DOHH2 (cell line): ENCODE measurements at regions not wholly inside any gene's neighbourhood (a gene's known extent, or its start where the extent isn't known, plus 50 kb on each side); places are given as distances from the start of the nearest gene placed in this dataset.

Source experiments
- H3F3A ChIP-seq: fragments of 200-600 bp; sonication (generic), shearing (Covaris generic); 2 replicates; pipeline ENCODE4 v1.6.0; 2016; ENCODE audit warnings: antibody characterized with exemption, mild to moderate bottlenecking; ENCODE audit not compliant: control insufficient read depth, insufficient read depth
- H3K27ac ChIP-seq: fragments of 200-600 bp; sonication (generic); 2 replicates; pipeline ENCODE4 v1.5.1; 2014; ENCODE audit warnings: low read depth, mild to moderate bottlenecking, low read length, moderate library complexity
- H3K27me3 ChIP-seq: fragments of 200-600 bp; sonication (generic); 2 replicates; pipeline ENCODE4 v1.6.1; 2014; ENCODE audit warnings: mild to moderate bottlenecking, low read length, mixed read lengths; ENCODE audit not compliant: control insufficient read depth
- H3K36me3 ChIP-seq: fragments of 200-600 bp; sonication (generic); 2 replicates; pipeline ENCODE4 v1.6.1; 2014; ENCODE audit warnings: mild to moderate bottlenecking, low read length, moderate library complexity, mixed read lengths; ENCODE audit not compliant: control insufficient read depth
- H3K4me1 ChIP-seq: fragments of 200-600 bp; sonication (generic); 2 replicates; pipeline ENCODE4 v1.6.1; 2014; ENCODE audit warnings: mild to moderate bottlenecking, low read length, mixed read lengths; ENCODE audit not compliant: control insufficient read depth
- H3K4me2 ChIP-seq: fragments of 200-600 bp; sonication (generic); 2 replicates; pipeline ENCODE4 v1.6.0; 2014; ENCODE audit warnings: mild to moderate bottlenecking, low read length, moderate library complexity
- H3K4me3 ChIP-seq: fragments of 200-600 bp; sonication (generic); 2 replicates; pipeline ENCODE4 v1.5.1; 2014; ENCODE audit warnings: mild to moderate bottlenecking, low read length, mixed read lengths
- H3K79me2 ChIP-seq: fragments of 200-600 bp; sonication (generic); 2 replicates; pipeline ENCODE4 v1.6.1; 2014; ENCODE audit warnings: mild to moderate bottlenecking, low read length, mixed read lengths; ENCODE audit not compliant: control insufficient read depth
- H3K9me2 ChIP-seq: fragments of 200-600 bp; sonication (generic); replicated peaks from 2 replicates; pipeline ENCODE4 v1.6.1; 2014; ENCODE audit warnings: mild to moderate bottlenecking, low read length, mixed read lengths; ENCODE audit not compliant: control insufficient read depth
- H3K9me3 ChIP-seq: fragments of 200-600 bp; sonication (generic); 2 replicates; pipeline ENCODE4 v1.6.1; 2014; ENCODE audit warnings: antibody characterized with exemption, low read length, mixed read lengths; ENCODE audit not compliant: control insufficient read depth, insufficient read depth
- H4K20me1 ChIP-seq: fragments of 200-600 bp; sonication (generic); 2 replicates; pipeline ENCODE4 v1.6.0; 2014; ENCODE audit warnings: low read depth, mild to moderate bottlenecking, antibody characterized with exemption, low read length, moderate library complexity; ENCODE audit not compliant: control insufficient read depth, insufficient read depth
- CTCF ChIP-seq: fragments of 200-600 bp; sonication (generic); IDR thresholded peaks from one replicate; pipeline ENCODE4 v1.5.1; 2014; ENCODE audit warnings: antibody characterized with exemption, mild to moderate bottlenecking, low read depth, low read length; ENCODE audit not compliant: poor library complexity, severe bottlenecking
- EZH2phosphoT487 ChIP-seq: fragments of 200-600 bp; sonication (generic); IDR thresholded peaks from 2 replicates; pipeline ENCODE4 v1.6.1; 2017; ENCODE audit warnings: borderline replicate concordance, mild to moderate bottlenecking, antibody characterized with exemption, low read length, moderate library complexity, mixed read lengths

- TF ChIP-seq CTCF (no peak), EZH2phosphoT487 (no peak)
- Histone ChIP-seq H3K36me3 (no peaks in the 10 kb centered on the region), H3K79me2 (no peaks in the 10 kb centered on the region), H3K4me2 (no peak overlapping the region), H4K20me1 (no peaks in the 10 kb centered on the region), H3K27me3 (no peaks in the 10 kb centered on the region), H3K4me1 (no peaks in the 10 kb centered on the region), H3K9me2 (no peaks in the 10 kb centered on the region), H3F3A (no peaks in the 10 kb centered on the region), H3K27ac (no peak overlapping the region), H3K4me3 (no peak overlapping the region), H3K9me3 (no peaks in the 10 kb centered on the region)
Observed at GRCh38 chr11:31943056-31943780, 132.1 kb upstream of the PAX6 start.

DNA sequence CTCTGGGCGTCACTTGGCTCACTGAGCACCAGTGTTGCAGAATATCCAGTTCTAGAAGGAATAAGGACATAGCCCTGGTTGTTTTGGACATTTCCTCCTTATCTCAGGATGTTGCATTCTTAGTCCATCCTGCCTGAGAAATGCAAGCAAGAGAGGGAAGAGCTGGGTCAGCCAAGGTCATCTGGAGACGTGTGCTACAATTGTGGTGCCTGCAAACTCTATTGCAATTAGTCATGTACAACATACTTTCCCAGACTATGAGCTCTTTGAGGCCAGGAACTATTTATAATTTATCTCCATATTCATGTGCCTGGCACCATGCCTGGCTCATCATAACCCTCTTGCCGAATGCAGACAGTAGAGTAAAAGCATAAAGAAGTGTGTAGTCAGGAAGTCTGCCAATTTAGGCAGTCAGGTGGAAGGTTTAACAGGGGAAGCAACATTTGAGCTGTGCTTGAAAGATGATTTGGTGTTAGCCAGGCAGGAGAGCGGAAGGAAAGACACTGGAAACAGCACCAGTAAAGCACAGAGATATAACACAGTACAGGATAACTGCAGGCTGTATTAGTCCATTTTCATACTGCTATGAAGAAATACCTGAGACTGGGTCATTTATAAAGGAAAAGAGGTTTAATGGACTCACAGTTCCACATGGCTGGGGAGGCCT lies 129.4 kb upstream of the PAX6 start:
- H3K79me2 ChIP-seq: no peaks in the 10 kb centered on the region
- no peak overlapping the region for H3K4me2 ChIP-seq
- TF ChIP-seq EZH2phosphoT487 (no peak), CTCF (no peak)
- H3K4me3 ChIP-seq: no peak overlapping the region
- H3K27me3 ChIP-seq: no peaks in the 10 kb centered on the region
- H3F3A ChIP-seq: no peaks in the 10 kb centered on the region
- H3K9me3 ChIP-seq: no peaks in the 10 kb centered on the region
- H3K4me1 ChIP-seq: no peaks in the 10 kb centered on the region
- no peak overlapping the region for H3K27ac ChIP-seq
- no peaks in the 10 kb centered on the region for H3K9me2 ChIP-seq
- H4K20me1 ChIP-seq: no peaks in the 10 kb centered on the region
- no peaks in the 10 kb centered on the region for H3K36me3 ChIP-seq

GRCh38 chr11:31939004-31939403 lies 127.9 kb upstream of the PAX6 start:
- TF ChIP-seq EZH2phosphoT487 (no peak), CTCF (no peak)
- Histone ChIP-seq H3K27me3 (no peaks in the 10 kb centered on the region), H3K9me3 (no peaks in the 10 kb centered on the region)

More at GRCh38 chr11:31939004-31939403, 127.9 kb upstream of the PAX6 start:
- no peaks in the 10 kb centered on the region for H3K4me1 ChIP-seq
- no peak overlapping the region for H3K4me3 ChIP-seq
- H3F3A ChIP-seq: no peaks in the 10 kb centered on the region
- H3K4me2 ChIP-seq: no peak overlapping the region
- H3K9me2 ChIP-seq: no peaks in the 10 kb centered on the region
- no peaks in the 10 kb centered on the region for H3K79me2 ChIP-seq
- no peaks in the 10 kb centered on the region for H4K20me1 ChIP-seq
- H3K36me3 ChIP-seq: no peaks in the 10 kb centered on the region
- H3K27ac ChIP-seq: no peak overlapping the region
